ENCODE measurements at regions not wholly inside any gene's neighbourhood (a gene's known extent, or its start where the extent isn't known, plus 50 kb on each side); places are given as distances from the start of the nearest gene placed in this dataset.
"Not testable (repeated sequence)": the region's sequence is repeated elsewhere in the genome, so short reads cannot be mapped to it uniquely, and the experiment has no call there.

- DNase-seq = no peak
Observed at GRCh38 chr2:217597145-217597544, 405.6 kb downstream of the TNS1 start.

DNA sequence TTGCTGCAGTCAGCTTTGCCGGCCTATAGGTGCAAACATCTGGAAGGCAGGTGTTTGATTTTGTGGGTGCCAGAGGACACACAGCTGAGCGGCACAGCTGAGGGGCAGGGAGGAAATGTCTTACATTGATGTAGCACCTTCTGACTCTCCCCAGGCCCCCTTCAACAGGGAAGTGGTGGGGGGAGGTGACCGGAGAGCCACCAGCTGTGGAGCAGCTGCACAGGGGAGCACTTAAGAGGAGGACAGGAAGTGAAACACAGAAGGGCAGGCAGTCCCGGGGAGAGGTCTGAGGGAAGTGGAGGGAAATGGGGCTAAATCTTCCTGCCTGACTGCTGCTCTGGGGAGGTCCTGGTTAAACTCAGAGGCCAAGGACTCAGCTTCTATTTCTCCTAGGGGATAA lies 409.1 kb downstream of the TNS1 start:
- DNase-seq = no peak

DNA sequence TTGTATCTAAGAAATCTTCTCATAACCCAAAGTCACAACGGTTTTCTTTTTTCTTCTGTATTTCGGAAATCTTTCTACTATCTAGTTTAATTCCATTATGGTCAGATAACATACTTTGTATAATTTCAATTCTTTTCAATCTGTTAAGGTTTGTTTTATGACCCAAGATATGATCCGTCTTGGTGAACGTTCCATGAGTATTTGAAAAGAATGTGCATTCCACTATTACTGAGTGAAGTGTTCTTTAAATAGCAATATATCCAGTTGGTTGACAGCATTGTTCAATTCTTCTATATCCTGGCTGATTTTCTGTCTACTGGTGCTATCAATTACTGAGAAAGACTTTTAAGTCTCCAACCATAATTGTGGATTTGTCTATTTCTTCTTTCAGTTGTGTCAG lies 414.5 kb downstream of the TNS1 start:
- DNase-seq = no peak

- DNase-seq = no peak
Observed at GRCh38 chr2:217585362-217585761, 417.4 kb downstream of the TNS1 start.

DNA sequence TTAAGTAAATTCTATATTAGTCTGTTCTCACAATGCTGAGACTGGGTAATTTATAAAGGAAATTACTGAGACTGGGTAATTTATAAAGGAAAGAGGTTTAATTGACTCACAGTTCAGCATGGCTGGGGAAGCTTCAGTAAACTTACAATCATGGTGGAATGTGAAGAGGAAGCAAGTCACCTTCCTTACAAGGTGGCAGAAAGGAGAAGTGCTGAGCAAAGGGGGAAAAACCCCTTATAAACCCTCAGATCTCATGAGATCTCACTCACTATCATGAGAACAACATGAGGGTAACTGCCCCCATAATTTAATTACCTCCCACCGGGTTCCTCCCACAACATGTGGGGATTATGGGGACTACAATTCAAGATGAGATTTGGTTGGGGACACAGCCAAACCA lies 422.4 kb downstream of the TNS1 start:
- DNase-seq = not testable (repeated sequence)

DNA sequence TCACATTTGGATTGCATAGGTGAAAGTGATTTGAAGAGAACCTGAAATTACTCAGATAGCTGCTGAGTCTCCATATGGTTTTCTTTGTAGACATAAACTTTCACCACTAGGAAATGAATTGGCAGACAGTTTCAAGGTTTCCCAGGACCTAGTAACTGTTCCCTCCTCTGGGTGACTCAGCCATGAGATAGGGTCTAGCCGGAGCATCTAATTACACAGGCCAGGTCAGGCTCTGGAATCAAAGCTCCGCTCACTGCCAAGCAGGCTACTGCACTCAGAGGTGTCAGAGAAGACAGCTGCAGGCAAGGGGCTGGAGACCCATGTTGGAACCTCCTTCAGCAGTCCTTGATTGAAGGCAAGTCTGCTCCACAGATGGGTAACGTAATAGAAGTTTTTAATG lies 429.2 kb downstream of the TNS1 start:
- no peak for DNase-seq

DNA sequence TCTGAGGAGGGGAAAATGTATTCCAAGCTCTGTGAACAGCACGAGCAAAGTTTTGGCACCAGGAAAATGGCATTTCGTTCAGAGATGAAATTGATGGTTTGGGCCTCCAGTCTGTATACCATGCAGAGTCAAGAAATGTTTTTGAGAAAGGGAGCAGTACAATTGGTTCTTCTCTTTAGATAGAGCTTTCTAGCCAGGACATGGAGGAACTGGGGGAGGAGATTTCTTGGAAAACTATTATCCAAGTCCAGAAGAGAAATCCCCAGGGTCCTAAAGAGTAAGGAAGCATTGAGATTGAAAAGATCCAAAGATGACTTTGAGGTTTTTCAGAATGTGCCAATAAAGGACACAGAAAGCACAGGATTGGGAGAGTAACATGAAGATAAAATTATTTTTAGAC lies 432.4 kb downstream of the TNS1 start:
- DNase-seq = no peak

DNA sequence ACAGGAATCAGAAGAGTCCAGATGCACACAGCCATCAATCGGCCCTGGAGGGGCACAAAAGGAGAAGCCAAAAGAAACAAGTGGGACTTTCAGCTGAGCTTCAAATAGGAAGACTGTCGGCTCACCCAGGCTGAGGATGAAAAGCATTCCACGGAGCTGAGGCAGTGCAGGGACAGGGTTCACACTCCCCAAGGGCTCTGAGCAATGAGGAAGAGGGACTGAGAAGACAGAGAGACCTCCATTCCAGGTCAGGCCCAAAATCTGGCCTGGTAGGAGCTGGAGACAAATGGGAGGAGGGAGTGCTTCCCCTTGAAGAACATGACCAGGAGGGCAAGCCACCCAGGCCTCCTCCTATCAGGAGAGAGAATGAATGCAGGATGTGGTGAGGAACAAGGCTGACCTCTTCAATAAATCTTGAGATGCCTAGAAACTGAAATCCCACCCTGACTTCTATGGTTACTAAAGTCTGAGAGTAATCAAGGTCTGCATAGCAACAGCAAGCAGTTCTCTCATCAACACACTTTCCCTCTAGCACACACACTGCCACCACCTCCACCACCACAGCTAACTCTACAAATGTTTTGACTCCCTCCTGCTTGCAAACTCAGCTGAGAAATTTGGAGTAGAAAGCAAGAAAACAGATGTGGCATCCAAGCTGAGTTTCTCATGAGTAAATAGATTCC lies 434.4 kb downstream of the TNS1 start:
- no peak for DNase-seq

GRCh38 chr2:217563565-217563964 lies 439.2 kb downstream of the TNS1 start:
- DNase-seq = no peak

GRCh38 chr2:217562871-217563480 lies 439.8 kb downstream of the TNS1 start:
- DNase-seq = no peak

- DNase-seq = no peak
Observed at GRCh38 chr2:217559084-217559483, 443.7 kb downstream of the TNS1 start.

- no peak for DNase-seq
Observed at GRCh38 chr2:217555081-217555876, 447.5 kb downstream of the TNS1 start.

DNA sequence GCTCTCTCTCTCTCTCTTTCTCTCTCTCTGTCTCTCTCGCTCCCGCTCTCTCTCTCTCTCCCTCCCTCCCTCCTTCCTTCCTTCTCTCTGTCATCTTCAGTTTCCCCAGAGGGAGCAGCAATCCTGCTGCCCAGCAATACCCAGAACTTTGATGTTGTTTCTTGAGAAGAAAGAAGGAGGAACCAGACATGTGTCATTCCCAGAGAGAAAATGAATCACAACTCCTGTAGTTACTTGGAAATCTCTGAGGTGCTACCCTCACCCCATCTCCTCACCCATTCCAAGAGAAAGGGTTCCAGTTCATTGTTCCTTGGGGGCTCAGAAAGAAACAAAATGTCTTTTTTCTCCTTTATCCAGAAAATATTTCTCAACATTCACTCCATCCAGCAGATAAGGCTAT lies 449.1 kb downstream of the TNS1 start:
- no peak for DNase-seq

GRCh38 chr2:217553202-217553601 lies 449.6 kb downstream of the TNS1 start:
- no peak for DNase-seq

DNA sequence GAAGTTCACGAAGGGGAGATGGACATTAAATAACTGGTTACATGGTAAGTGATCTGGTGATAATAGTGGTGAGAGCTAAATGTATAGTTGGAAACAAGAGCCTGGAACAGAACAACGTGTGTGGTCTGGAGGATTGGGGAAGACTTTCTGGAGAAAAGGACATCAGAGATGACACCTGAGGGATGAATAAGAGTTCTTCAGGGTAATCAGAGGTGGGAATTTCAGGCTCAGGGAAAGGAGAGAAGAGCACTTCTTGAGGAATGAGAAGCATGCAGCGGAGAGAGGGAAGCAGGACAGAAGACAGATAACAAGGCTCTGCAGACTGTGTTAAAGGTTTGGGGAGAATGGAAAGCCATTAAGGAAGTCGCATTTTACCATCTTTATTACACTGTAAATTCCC lies 450.7 kb downstream of the TNS1 start:
- DNase-seq = no peak

DNA sequence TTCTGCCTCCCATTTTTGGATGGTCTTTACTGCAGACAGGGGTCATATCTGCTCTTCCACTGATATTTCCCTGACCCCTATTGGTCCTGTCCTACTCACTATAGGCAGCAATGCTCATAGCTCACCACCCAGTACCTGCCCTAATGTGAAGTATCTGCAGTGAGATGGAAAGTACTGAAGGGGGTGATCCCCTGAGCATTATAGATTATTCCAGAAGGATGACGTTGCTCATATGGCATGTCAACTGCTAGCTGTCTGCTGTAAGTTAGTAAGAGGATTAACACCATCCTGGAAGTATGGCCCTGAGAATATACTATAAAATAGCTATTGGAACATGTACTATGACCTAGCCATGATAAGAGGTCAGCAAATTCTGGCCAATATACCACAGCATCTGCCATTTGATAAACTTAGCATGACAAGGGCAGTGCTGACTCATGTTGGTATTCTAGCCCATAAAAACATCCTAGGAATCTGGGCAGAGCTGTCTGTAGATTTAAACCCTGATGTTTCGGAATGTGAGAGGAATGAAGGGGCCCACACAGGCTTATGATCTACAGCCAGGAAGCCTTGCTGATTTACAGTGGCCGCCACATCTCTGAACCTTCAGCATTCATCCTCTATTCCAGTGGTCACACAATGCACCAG lies 451.4 kb downstream of the TNS1 start:
- no peak for DNase-seq

DNA sequence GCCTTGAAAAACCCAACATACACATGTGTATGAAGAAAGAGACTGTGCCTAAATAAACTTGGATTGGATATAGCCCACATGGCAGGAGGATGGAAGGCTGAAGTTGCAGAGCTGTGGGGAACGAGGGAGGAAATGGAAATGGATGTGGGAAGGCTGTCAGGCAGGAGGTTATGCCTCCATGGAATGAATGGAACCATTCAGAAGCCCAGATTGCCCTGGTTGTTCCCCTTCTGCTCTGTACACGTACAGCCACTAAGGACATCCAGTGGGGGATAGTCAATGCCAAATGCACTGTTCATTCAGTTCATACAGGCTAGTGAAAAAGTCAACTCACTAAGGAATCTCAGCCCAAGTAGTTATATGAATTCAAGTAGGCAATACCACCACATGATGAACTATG lies 463.7 kb downstream of the TNS1 start:
- DNase-seq = no peak

DNA sequence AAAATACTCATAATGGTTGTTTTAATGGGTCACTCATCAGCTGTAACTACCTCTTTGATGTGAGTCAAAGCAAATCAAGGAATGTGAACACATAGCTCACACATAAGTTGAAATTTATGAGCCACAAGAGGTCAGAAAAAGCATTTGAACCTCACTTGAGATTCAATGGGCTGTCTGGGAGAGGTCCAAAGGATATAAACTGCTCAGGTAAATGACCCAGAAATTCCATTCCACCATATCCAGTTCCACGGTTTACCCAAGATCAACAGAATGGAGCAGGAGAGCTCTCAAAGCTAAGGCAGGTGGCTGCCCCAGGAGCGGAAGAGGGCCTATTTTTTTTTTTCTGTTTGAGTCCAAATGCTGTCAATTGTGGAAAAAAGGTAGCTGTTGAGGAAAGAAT lies 464.1 kb downstream of the TNS1 start:
- no peak for DNase-seq

GRCh38 chr2:217535957-217536708 lies 466.7 kb downstream of the TNS1 start:
- no peak for DNase-seq

- DNase-seq = no peak
Observed at GRCh38 chr2:217530392-217531090, 472.3 kb downstream of the TNS1 start.

GRCh38 chr2:217529271-217529670 lies 473.5 kb downstream of the TNS1 start:
- no peak for DNase-seq

All from nucleus accumbens (tissue), 56 donors.